GM23248 (cell line): ENCODE measurements at regions not wholly inside any gene's neighbourhood (a gene's known extent, or its start where the extent isn't known, plus 50 kb on each side); places are given as distances from the start of the nearest gene placed in this dataset.
"Not testable (repeated sequence)": the region's sequence is repeated elsewhere in the genome, so short reads cannot be mapped to it uniquely, and the experiment has no call there.

Experiments
- DNase-seq: peaks from one replicate; pipeline ENCODE4 v3.0.0-alpha.2; 2015
- H2AFZ ChIP-seq: fragments of 200-600 bp; sonication (generic); 2 replicates; pipeline ENCODE4 v1.6.1; 2016; ENCODE audit warnings: antibody characterized with exemption
- H3F3A ChIP-seq: fragments of 200-600 bp; sonication (generic); 2 replicates; pipeline ENCODE4 v1.6.1; 2016; ENCODE audit warnings: mild to moderate bottlenecking, antibody characterized with exemption, mixed run types; ENCODE audit not compliant: insufficient read depth
- H3K27ac ChIP-seq: fragments of 200-600 bp; sonication (generic); 2 replicates; pipeline ENCODE4 v1.5.1; 2016; ENCODE audit warnings: mild to moderate bottlenecking
- H3K27me3 ChIP-seq: fragments of 200-600 bp; sonication (generic); replicated peaks from 2 replicates; pipeline ENCODE4 v1.6.1; 2016; ENCODE audit warnings: mild to moderate bottlenecking; ENCODE audit not compliant: insufficient read depth
- H3K36me3 ChIP-seq: fragments of 200-600 bp; sonication (generic); 2 replicates; pipeline ENCODE4 v1.6.1; 2016; ENCODE audit warnings: low read depth, mild to moderate bottlenecking
- H3K4me1 ChIP-seq: fragments of 200-600 bp; sonication (generic); 2 replicates; pipeline ENCODE4 v1.6.1; 2016; ENCODE audit warnings: mild to moderate bottlenecking; ENCODE audit not compliant: insufficient read depth
- H3K4me2 ChIP-seq: fragments of 200-600 bp; sonication (generic); one replicate; pipeline ENCODE4 v1.6.1; 2016; ENCODE audit warnings: mild to moderate bottlenecking; ENCODE audit not compliant: unreplicated experiment
- H3K4me3 ChIP-seq: fragments of 200-600 bp; sonication (generic); 2 replicates; pipeline ENCODE4 v1.5.1; 2016; ENCODE audit warnings: mild to moderate bottlenecking
- H3K79me2 ChIP-seq: fragments of 200-600 bp; sonication (generic); 2 replicates; pipeline ENCODE4 v1.6.1; 2016; ENCODE audit warnings: mild to moderate bottlenecking; ENCODE audit not compliant: insufficient read depth
- H3K9ac ChIP-seq: fragments of 200-600 bp; sonication (generic); 2 replicates; pipeline ENCODE4 v1.6.1; 2016; ENCODE audit warnings: mild to moderate bottlenecking
- H3K9me2 ChIP-seq: fragments of 200-600 bp; sonication (generic); 2 replicates; pipeline ENCODE4 v1.6.1; 2016; ENCODE audit warnings: mixed run types, mild to moderate bottlenecking, moderate library complexity; ENCODE audit not compliant: insufficient read depth
- H3K9me3 ChIP-seq: fragments of 200-600 bp; sonication (generic); one replicate; pipeline ENCODE4 v1.6.1; 2017; ENCODE audit warnings: low read depth
- H4K20me1 ChIP-seq: fragments of 200-600 bp; sonication (generic); 2 replicates; pipeline ENCODE4 v1.6.0; 2016; ENCODE audit not compliant: insufficient read depth
- EZH2 ChIP-seq: fragments of 200-600 bp; sonication (generic); IDR thresholded peaks from 2 replicates; pipeline ENCODE4 v1.6.1; 2018; ENCODE audit warnings: antibody characterized with exemption, mild to moderate bottlenecking; ENCODE audit not compliant: insufficient read depth, poor library complexity, severe bottlenecking
- EZH2phosphoT487 ChIP-seq: fragments of 200-600 bp; sonication (generic); IDR thresholded peaks from 2 replicates; pipeline ENCODE4 v1.6.1; 2018; ENCODE audit warnings: antibody characterized with exemption, moderate library complexity, mild to moderate bottlenecking, low read depth; ENCODE audit not compliant: insufficient read depth
- WGBS, 2 experiments: methylation state at CpG; one replicate each; pipeline ENCODE4 v1.1.6; 2015 to 2017; ENCODE audit warnings: low lambda C conversion rate in 2 of 2, low coverage in 1 of 2; ENCODE audit errors: missing lambda C conversion rate in 2 of 2; 5-methylcytosine and 5-hydroxymethylcytosine counted together
- in situ Hi-C: fragments of 300-500 bp; cut with MboI; formaldehyde crosslinking; loops from 2 replicates; pipeline ENCODE4 v1.15.0; 2020

DNA sequence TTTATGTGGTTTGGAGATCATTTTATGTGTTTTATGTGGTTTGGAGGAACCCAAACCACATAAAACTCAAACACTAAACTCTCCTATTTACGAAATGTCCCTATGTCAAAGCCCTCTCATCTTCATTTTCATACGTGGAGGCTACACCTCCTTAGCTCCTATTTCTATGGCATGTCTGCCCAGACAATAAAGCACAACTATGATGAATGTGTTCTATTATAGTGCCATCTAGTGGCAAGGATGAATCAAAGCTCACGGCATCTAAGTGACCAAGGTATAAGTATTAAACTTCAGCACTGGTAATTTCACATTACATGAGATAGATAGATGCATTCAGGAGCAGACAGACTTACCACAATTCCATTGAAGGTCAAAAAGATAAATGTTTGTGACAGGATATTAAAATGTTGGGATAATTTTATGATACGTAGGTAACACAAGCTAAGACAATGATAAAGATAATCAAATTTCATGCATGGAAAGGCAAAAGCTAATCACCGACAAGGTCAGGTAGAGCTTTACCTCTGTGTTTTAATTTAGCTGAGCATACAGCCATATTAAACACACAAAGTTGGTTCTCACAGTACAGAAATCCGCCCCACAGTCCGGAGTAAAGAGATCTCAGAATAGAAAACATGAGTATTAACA lies 130.6 kb upstream of the FHIT start:
- Histone ChIP-seq H3K27me3 (no peaks in the 10 kb centered on the region), H3K9ac (no peak overlapping the region), H3K4me3 (no peak overlapping the region), H3K27ac (no peak overlapping the region), H3K4me1 (no peaks in the 10 kb centered on the region), H3K36me3 (no peaks in the 10 kb centered on the region), H3K79me2 (no peaks in the 10 kb centered on the region), H3K9me3 (no peaks in the 10 kb centered on the region), H2AFZ (no peak overlapping the region), H3K4me2 (no peak overlapping the region), H3F3A (no peaks in the 10 kb centered on the region), H3K9me2 (no peaks in the 10 kb centered on the region), H4K20me1 (no peaks in the 10 kb centered on the region)
- no peak for TF ChIP-seq EZH2
- TF ChIP-seq EZH2phosphoT487: no peak
- WGBS, 2 experiments: 45 to 47% methylated on average over 7 of the region's 7 CpGs
- DNase-seq: peak; percentile 56
- in situ Hi-C loops: no loop called here

DNA sequence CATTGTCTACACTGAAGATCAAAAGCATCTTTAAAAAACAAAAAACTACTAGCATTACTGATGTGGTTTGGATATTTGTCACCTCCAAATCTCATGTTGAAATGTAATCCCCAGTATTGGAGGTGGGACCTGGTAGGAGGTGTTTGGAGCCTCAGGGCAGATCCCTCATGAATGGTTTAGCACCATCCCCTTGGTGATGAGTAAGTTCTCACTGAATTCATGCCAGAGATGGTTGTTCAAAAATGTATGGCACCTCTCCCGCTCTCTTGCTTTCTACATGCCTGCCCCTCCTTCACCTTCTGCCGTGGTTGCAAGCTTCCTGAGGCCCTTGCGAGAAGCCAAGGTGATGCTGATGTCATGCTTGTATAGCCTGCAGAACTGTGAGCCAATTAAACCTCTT lies 136.6 kb upstream of the FHIT start:
- no peaks in the 10 kb centered on the region for H3K27me3 ChIP-seq
- TF ChIP-seq EZH2 (no peak), EZH2phosphoT487 (no peak)
- H2AFZ ChIP-seq: no peak overlapping the region
- no peak overlapping the region for H3K27ac ChIP-seq
- DNase-seq: no peak
- H3K4me1 ChIP-seq: no peaks in the 10 kb centered on the region
- WGBS, 2 experiments: 41 to 44% methylated on average over 3 of the region's 3 CpGs
- no peak overlapping the region for H3K4me3 ChIP-seq
- H3K9me3 ChIP-seq: no peaks in the 10 kb centered on the region
- H3K4me2 ChIP-seq: no peak overlapping the region
- H3F3A ChIP-seq: no peaks in the 10 kb centered on the region
- in situ Hi-C loops: no loop called here
- H3K9me2 ChIP-seq: no peaks in the 10 kb centered on the region
- H3K79me2 ChIP-seq: no peaks in the 10 kb centered on the region
- no peaks in the 10 kb centered on the region for H3K36me3 ChIP-seq
- no peak overlapping the region for H3K9ac ChIP-seq
- H4K20me1 ChIP-seq: no peaks in the 10 kb centered on the region

DNA sequence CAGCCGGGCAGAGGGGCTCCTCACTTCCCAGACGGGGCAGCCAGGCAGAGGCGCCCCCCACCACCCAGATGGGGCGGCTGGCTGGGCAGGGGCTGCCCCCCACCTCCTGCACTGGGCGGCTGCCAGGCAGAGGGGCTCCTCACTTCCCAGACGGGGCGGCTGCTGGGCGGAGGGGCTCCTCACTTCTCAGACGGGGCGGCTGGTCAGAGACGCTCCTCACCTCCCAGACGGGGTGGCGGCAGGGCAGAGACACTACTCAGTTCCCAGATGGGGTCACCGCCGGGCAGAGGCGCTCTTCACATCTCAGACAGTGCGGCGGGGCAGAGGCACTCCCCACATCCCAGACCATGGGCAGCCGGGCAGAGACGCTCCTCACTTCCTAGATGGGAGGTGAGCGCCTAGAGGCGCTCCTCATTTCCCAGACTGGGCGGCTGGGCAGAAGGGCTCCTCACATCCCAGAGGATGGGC lies 142.3 kb upstream of the FHIT start:
- WGBS, 2 experiments: 80 to 81% methylated on average over 16 of the region's 23 CpGs
- H3K9me2 ChIP-seq, H3K4me1 ChIP-seq, DNase-seq, H3K4me2 ChIP-seq, H3K27ac ChIP-seq, H3F3A ChIP-seq, H3K79me2 ChIP-seq, H2AFZ ChIP-seq, H3K9ac ChIP-seq, H3K9me3 ChIP-seq, H3K4me3 ChIP-seq, H4K20me1 ChIP-seq, in situ Hi-C loops, H3K36me3 ChIP-seq, H3K27me3 ChIP-seq: not testable (repeated sequence)

DNA sequence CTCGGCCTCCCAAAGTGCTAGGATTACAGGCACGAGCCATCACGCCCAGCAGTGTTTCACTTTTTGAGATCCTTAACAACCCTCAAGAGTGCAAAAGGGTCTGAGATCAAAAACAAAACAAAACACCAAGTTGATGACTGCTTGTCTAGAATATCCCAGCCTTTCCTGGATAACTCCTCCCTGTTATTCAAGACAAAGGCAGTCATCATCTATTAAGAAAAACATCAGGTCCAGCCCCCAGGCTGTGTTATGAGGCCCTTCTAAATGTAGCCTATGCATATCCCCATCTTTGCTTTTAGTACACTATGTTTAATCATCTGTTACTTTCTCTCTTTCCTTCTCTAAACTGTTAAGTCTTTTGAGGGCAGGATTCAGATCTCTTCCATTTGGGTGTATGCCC lies 150.1 kb upstream of the FHIT start:
- H3K9me3 ChIP-seq: no peaks in the 10 kb centered on the region

DNA sequence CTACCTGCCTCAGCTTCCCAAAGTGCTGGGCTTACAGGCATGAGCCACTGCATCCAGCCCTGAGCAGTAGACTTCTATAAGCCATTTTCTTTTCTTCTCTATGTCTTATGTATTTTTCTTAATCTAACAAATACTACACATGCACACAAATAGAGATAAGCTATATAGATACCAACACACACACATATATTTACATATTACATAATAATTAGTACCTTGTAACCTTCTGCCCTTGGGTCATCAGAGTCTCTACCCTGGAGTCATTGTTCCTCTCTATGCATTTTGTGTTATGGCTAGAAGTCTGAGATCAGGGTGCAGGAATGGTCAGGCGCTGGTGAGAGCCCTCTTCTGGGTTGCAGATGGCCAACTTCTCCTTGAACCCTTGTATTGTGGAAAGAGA lies 154.0 kb upstream of the PTPRG start:
- Histone ChIP-seq H3K9me2 (no peaks in the 10 kb centered on the region), H4K20me1 (no peaks in the 10 kb centered on the region), H3K27ac (no peak overlapping the region), H3K4me1 (no peaks in the 10 kb centered on the region), H3K36me3 (no peaks in the 10 kb centered on the region), H3K4me2 (no peak overlapping the region), H2AFZ (no peak overlapping the region), H3K9me3 (no peaks in the 10 kb centered on the region), H3K79me2 (no peaks in the 10 kb centered on the region), H3F3A (no peaks in the 10 kb centered on the region), H3K27me3 (no peaks in the 10 kb centered on the region), H3K4me3 (no peak overlapping the region), H3K9ac (no peak overlapping the region)
- 50 to 72% methylated on average over 1 of the region's 1 CpG for WGBS, 2 experiments
- TF ChIP-seq EZH2 (no peak), EZH2phosphoT487 (no peak)
- in situ Hi-C loops: no loop called here
- DNase-seq: no peak

More for the DNA sequence above, 150.1 kb upstream of the FHIT start:
- no peak overlapping the region for H3K4me2 ChIP-seq
- H3K4me1 ChIP-seq: no peaks in the 10 kb centered on the region
- H3K4me3 ChIP-seq: no peak overlapping the region
- H3K27me3 ChIP-seq: no peaks in the 10 kb centered on the region
- no peak overlapping the region for H3K9ac ChIP-seq
- H4K20me1 ChIP-seq: no peaks in the 10 kb centered on the region
- in situ Hi-C loops: no loop called here
- no peaks in the 10 kb centered on the region for H3F3A ChIP-seq
- no peaks in the 10 kb centered on the region for H3K9me2 ChIP-seq
- H2AFZ ChIP-seq: no peak overlapping the region
- H3K36me3 ChIP-seq: no peaks in the 10 kb centered on the region
- TF ChIP-seq EZH2: no peak
- no peak for TF ChIP-seq EZH2phosphoT487
- WGBS, 2 experiments: 26 to 36% methylated on average over 3 of the region's 3 CpGs
- no peak for DNase-seq
- no peaks in the 10 kb centered on the region for H3K79me2 ChIP-seq
- H3K27ac ChIP-seq: no peak overlapping the region
